SK-N-SH (cell line): ENCODE measurements at regions not wholly inside any gene's neighbourhood (a gene's known extent, or its start where the extent isn't known, plus 50 kb on each side); places are given as distances from the start of the nearest gene placed in this dataset.

Experiments used
- CTCF ChIP-seq: fragments of 200-600 bp; sonication (generic); IDR thresholded peaks from 2 replicates; pipeline ENCODE4 v1.6.1; 2017; ENCODE audit warnings: antibody characterized with exemption, mild to moderate bottlenecking, moderate library complexity
- EP300 ChIP-seq, 2 experiments: IDR thresholded peaks; 2 replicates each; pipeline versions ENCODE4 v1.4.0 to v1.6.1; 2012; ENCODE audit warnings: borderline replicate concordance in 1 of 2, low read depth in 1 of 2, low read length in 1 of 2
- EZH2phosphoT487 ChIP-seq: fragments of 200-600 bp; sonication (generic); IDR thresholded peaks from 2 replicates; pipeline ENCODE4 v1.6.1; 2017; ENCODE audit warnings: low read depth, mixed run types, mild to moderate bottlenecking, antibody characterized with exemption, moderate library complexity, borderline replicate concordance
- FOXJ3 ChIP-seq: sonication (generic); formaldehyde crosslinking; IDR thresholded peaks from 2 replicates; pipeline ENCODE4 v1.5.1; 2020; ENCODE audit warnings: mild to moderate bottlenecking, missing genetic modification reagents
- POLR2AphosphoS5 ChIP-seq: IDR thresholded peaks from 2 replicates; pipeline ENCODE4 v1.6.1; 2012; ENCODE audit warnings: low read depth, low read length
- RCOR1 ChIP-seq: fragments of 150-350 bp; IDR thresholded peaks from 2 replicates; pipeline ENCODE4 v1.6.1; 2017; ENCODE audit warnings: antibody characterized with exemption, low read length
- SIN3A ChIP-seq: IDR thresholded peaks from 2 replicates; pipeline ENCODE4 v1.6.1; 2012; ENCODE audit warnings: low read depth, mild to moderate bottlenecking, low read length, moderate library complexity, borderline replicate concordance
- SMC3 ChIP-seq: IDR thresholded peaks from 2 replicates; pipeline ENCODE4 v1.6.1; 2012; ENCODE audit warnings: low read depth, low read length, improper control_type of control experiment
- TCF12 ChIP-seq: IDR thresholded peaks from 2 replicates; pipeline ENCODE4 v1.4.0; 2012
- USF2 ChIP-seq: fragments of 150-350 bp; IDR thresholded peaks from 2 replicates; pipeline ENCODE4 v1.6.1; 2017; ENCODE audit warnings: antibody characterized with exemption, low read length, low read depth, borderline replicate concordance

- TF ChIP-seq TCF12 = no peak
- TF ChIP-seq EP300 (IDR thresholded peaks at IDR 0.05; ENCODE audit: borderline replicate concordance in 1 of 2, low read depth in 1 of 2, low read length in 1 of 2) = no peak
- TF ChIP-seq POLR2AphosphoS5 = no peak
- TF ChIP-seq USF2 = no peak
- no peak for TF ChIP-seq CTCF
- TF ChIP-seq SMC3 = no peak
- TF ChIP-seq FOXJ3 = no peak
- TF ChIP-seq RCOR1 = no peak
- TF ChIP-seq EZH2phosphoT487 = no peak
- no peak for TF ChIP-seq SIN3A
These were observed 77.8 kb downstream of the GCNT4 start for GRCh38 chr5:74974451-74975091.
